ENCODE measurements at regions not wholly inside any gene's neighbourhood (a gene's known extent, or its start where the extent isn't known, plus 50 kb on each side); places are given as distances from the start of the nearest gene placed in this dataset.

GRCh38 chr16:87238361-87238715 lies 78.9 kb downstream of the C16orf95 start:
- no peaks in the 10 kb centered on the region for H3K9me3 ChIP-seq (ENCODE audit: control insufficient read depth, low read length)
- DNase-seq = no peak
- no peak overlapping the region for H3K14ac ChIP-seq (ENCODE audit: low read length in 2 of 2)
- no peak overlapping the region for H3K23ac ChIP-seq (ENCODE audit: low read length in 2 of 2)
- peaks cover 12% of the 10 kb centered on the region for H3K4me1 ChIP-seq (ENCODE audit: control insufficient read depth, insufficient read depth, low read depth, low read length)
- H2BK12ac ChIP-seq (ENCODE audit: low read length in 2 of 2) = no peak overlapping the region
- no peak overlapping the region for H2BK15ac ChIP-seq (ENCODE audit: low read depth, poor library complexity, severe bottlenecking)
- no peak overlapping the region for H3K18ac ChIP-seq (ENCODE audit: low read depth in 1 of 2, low read length in 2 of 2)
- H2BK120ac ChIP-seq (ENCODE audit: low read depth, low read length) = no peak overlapping the region
- WGBS = 99% methylated on average over 6 of the region's 6 CpGs
- H3K4ac ChIP-seq (ENCODE audit: low read depth in 1 of 2, low read length in 2 of 2) = no peak overlapping the region
- no peak overlapping the region for H4K8ac ChIP-seq (ENCODE audit: low read length)
- H3K36me3 ChIP-seq (ENCODE audit: control insufficient read depth in 1 of 2, insufficient read depth in 2 of 2, low read depth in 1 of 2, low read length in 2 of 2) = no peaks in the 10 kb centered on the region
- H3K9ac ChIP-seq (ENCODE audit: low read length) = no peak overlapping the region
- H3K4me3 ChIP-seq (ENCODE audit: insufficient read depth in 1 of 2, low read depth in 1 of 2, low read length in 2 of 2) = no peak overlapping the region
- no peak overlapping the region for H3K4me2 ChIP-seq (ENCODE audit: low read length, poor library complexity, severe bottlenecking)
- H3K27ac ChIP-seq (ENCODE audit: low read length, poor library complexity, severe bottlenecking) = no peak overlapping the region
- no peak overlapping the region for H2BK5ac ChIP-seq (ENCODE audit: low read depth, low read length, poor library complexity, severe bottlenecking)
- H3K27me3 ChIP-seq (ENCODE audit: control insufficient read depth in 1 of 2, insufficient read depth in 1 of 2, low read length in 2 of 2) = peaks cover 23 to 30% of the 10 kb centered on the region in 2 experiments
- no peak overlapping the region for H2AFZ ChIP-seq (ENCODE audit: low read depth, low read length)
- no peaks in the 10 kb centered on the region for H3K79me1 ChIP-seq (replicated peaks; ENCODE audit: low read length, poor library complexity, severe bottlenecking)
- no peak overlapping the region for H2AK5ac ChIP-seq (ENCODE audit: low read length, severe bottlenecking)
- no peak overlapping the region for H4K91ac ChIP-seq (ENCODE audit: low read length)

GRCh38 chr16:87239545-87239944 lies 77.6 kb downstream of the C16orf95 start:
- Histone ChIP-seq H4K91ac (ENCODE audit: low read length) (no peak overlapping the region), H3K9ac (ENCODE audit: low read length) (no peak overlapping the region), H3K4me2 (ENCODE audit: low read length, poor library complexity, severe bottlenecking) (no peak overlapping the region), H3K27me3 (ENCODE audit: control insufficient read depth in 1 of 2, insufficient read depth in 1 of 2, low read length in 2 of 2) (peaks cover 24 to 26% of the 10 kb centered on the region in 2 experiments), H4K8ac (ENCODE audit: low read length) (no peak overlapping the region), H3K14ac (ENCODE audit: low read length in 2 of 2) (no peak overlapping the region), H2AFZ (ENCODE audit: low read depth, low read length) (no peak overlapping the region), H2BK5ac (ENCODE audit: low read depth, low read length, poor library complexity, severe bottlenecking) (no peak overlapping the region), H3K4me1 (ENCODE audit: control insufficient read depth, insufficient read depth, low read depth, low read length) (peaks cover 12% of the 10 kb centered on the region), H2BK15ac (ENCODE audit: low read depth, poor library complexity, severe bottlenecking) (no peak overlapping the region), H2BK120ac (ENCODE audit: low read depth, low read length) (no peak overlapping the region), H3K27ac (ENCODE audit: low read length, poor library complexity, severe bottlenecking) (no peak overlapping the region), H3K18ac (ENCODE audit: low read depth in 1 of 2, low read length in 2 of 2) (no peak overlapping the region), H2BK12ac (ENCODE audit: low read length in 2 of 2) (no peak overlapping the region), H2AK5ac (ENCODE audit: low read length, severe bottlenecking) (no peak overlapping the region), H3K79me1 (replicated peaks; ENCODE audit: low read length, poor library complexity, severe bottlenecking) (no peaks in the 10 kb centered on the region), H3K9me3 (ENCODE audit: control insufficient read depth, low read length) (no peaks in the 10 kb centered on the region), H3K36me3 (ENCODE audit: control insufficient read depth in 1 of 2, insufficient read depth in 2 of 2, low read depth in 1 of 2, low read length in 2 of 2) (no peaks in the 10 kb centered on the region), H3K23ac (ENCODE audit: low read length in 2 of 2) (no peak overlapping the region), H3K4me3 (ENCODE audit: insufficient read depth in 1 of 2, low read depth in 1 of 2, low read length in 2 of 2) (no peak overlapping the region), H3K4ac (ENCODE audit: low read depth in 1 of 2, low read length in 2 of 2) (no peak overlapping the region)
- no peak for DNase-seq
- WGBS = 87% methylated on average over 3 of the region's 4 CpGs

- Histone ChIP-seq H2BK15ac (ENCODE audit: low read depth, poor library complexity, severe bottlenecking) (no peak overlapping the region), H3K4me1 (ENCODE audit: control insufficient read depth, insufficient read depth, low read depth, low read length) (peaks cover 11% of the 10 kb centered on the region), H3K23ac (ENCODE audit: low read length in 2 of 2) (no peak overlapping the region), H3K18ac (ENCODE audit: low read depth in 1 of 2, low read length in 2 of 2) (no peak overlapping the region), H3K14ac (ENCODE audit: low read length in 2 of 2) (no peak overlapping the region), H2BK12ac (ENCODE audit: low read length in 2 of 2) (no peak overlapping the region), H2AFZ (ENCODE audit: low read depth, low read length) (no peak overlapping the region), H3K27ac (ENCODE audit: low read length, poor library complexity, severe bottlenecking) (no peak overlapping the region), H2BK5ac (ENCODE audit: low read depth, low read length, poor library complexity, severe bottlenecking) (no peak overlapping the region), H4K91ac (ENCODE audit: low read length) (no peak overlapping the region), H3K9ac (ENCODE audit: low read length) (no peak overlapping the region), H4K8ac (ENCODE audit: low read length) (no peak overlapping the region), H3K4me3 (ENCODE audit: insufficient read depth in 1 of 2, low read depth in 1 of 2, low read length in 2 of 2) (no peak overlapping the region), H2BK120ac (ENCODE audit: low read depth, low read length) (no peak overlapping the region), H3K9me3 (ENCODE audit: control insufficient read depth, low read length) (no peaks in the 10 kb centered on the region), H3K4ac (ENCODE audit: low read depth in 1 of 2, low read length in 2 of 2) (no peak overlapping the region), H3K27me3 (ENCODE audit: control insufficient read depth in 1 of 2, insufficient read depth in 1 of 2, low read length in 2 of 2) (peaks cover 14 to 33% of the 10 kb centered on the region in 2 experiments), H3K79me1 (replicated peaks; ENCODE audit: low read length, poor library complexity, severe bottlenecking) (no peaks in the 10 kb centered on the region), H3K4me2 (ENCODE audit: low read length, poor library complexity, severe bottlenecking) (no peak overlapping the region), H3K36me3 (ENCODE audit: control insufficient read depth in 1 of 2, insufficient read depth in 2 of 2, low read depth in 1 of 2, low read length in 2 of 2) (no peaks in the 10 kb centered on the region), H2AK5ac (ENCODE audit: low read length, severe bottlenecking) (no peak overlapping the region)
- DNase-seq = peak; percentile 44
- 55% methylated on average over 14 of the region's 14 CpGs for WGBS
These were observed 76.7 kb downstream of the C16orf95 start for GRCh38 chr16:87240211-87241136.

GRCh38 chr16:87241137-87241771 lies 75.9 kb downstream of the C16orf95 start:
- H3K4me3 ChIP-seq (ENCODE audit: insufficient read depth in 1 of 2, low read depth in 1 of 2, low read length in 2 of 2) = no peak overlapping the region
- H3K14ac ChIP-seq (ENCODE audit: low read length in 2 of 2) = no peak overlapping the region
- no peak overlapping the region for H3K4ac ChIP-seq (ENCODE audit: low read depth in 1 of 2, low read length in 2 of 2)
- no peak overlapping the region for H2BK120ac ChIP-seq (ENCODE audit: low read depth, low read length)
- H2BK15ac ChIP-seq (ENCODE audit: low read depth, poor library complexity, severe bottlenecking) = no peak overlapping the region
- no peak for DNase-seq
- no peak overlapping the region for H4K8ac ChIP-seq (ENCODE audit: low read length)
- H3K9me3 ChIP-seq (ENCODE audit: control insufficient read depth, low read length) = no peaks in the 10 kb centered on the region
- no peak overlapping the region for H4K91ac ChIP-seq (ENCODE audit: low read length)
- H3K27me3 ChIP-seq (ENCODE audit: control insufficient read depth in 1 of 2, insufficient read depth in 1 of 2, low read length in 2 of 2) = peaks cover 9 to 36% of the 10 kb centered on the region in 2 experiments
- H3K4me1 ChIP-seq (ENCODE audit: control insufficient read depth, insufficient read depth, low read depth, low read length) = peaks cover 6% of the 10 kb centered on the region
- no peak overlapping the region for H3K18ac ChIP-seq (ENCODE audit: low read depth in 1 of 2, low read length in 2 of 2)
- WGBS = 95% methylated on average over 14 of the region's 15 CpGs
- H3K4me2 ChIP-seq (ENCODE audit: low read length, poor library complexity, severe bottlenecking) = no peak overlapping the region
- H2BK5ac ChIP-seq (ENCODE audit: low read depth, low read length, poor library complexity, severe bottlenecking) = no peak overlapping the region
- no peak overlapping the region for H2BK12ac ChIP-seq (ENCODE audit: low read length in 2 of 2)
- H3K23ac ChIP-seq (ENCODE audit: low read length in 2 of 2) = no peak overlapping the region
- H2AK5ac ChIP-seq (ENCODE audit: low read length, severe bottlenecking) = no peak overlapping the region
- no peak overlapping the region for H3K9ac ChIP-seq (ENCODE audit: low read length)
- no peak overlapping the region for H3K27ac ChIP-seq (ENCODE audit: low read length, poor library complexity, severe bottlenecking)
- H2AFZ ChIP-seq (ENCODE audit: low read depth, low read length) = no peak overlapping the region
- H3K79me1 ChIP-seq (replicated peaks; ENCODE audit: low read length, poor library complexity, severe bottlenecking) = no peaks in the 10 kb centered on the region
- no peaks in the 10 kb centered on the region for H3K36me3 ChIP-seq (ENCODE audit: control insufficient read depth in 1 of 2, insufficient read depth in 2 of 2, low read depth in 1 of 2, low read length in 2 of 2)

Data from mesenchymal stem cell (in vitro differentiated cells and primary cell).